Glutamatergic neuron (in vitro differentiated cells): ENCODE measurements at regions not wholly inside any gene's neighbourhood (a gene's known extent, or its start where the extent isn't known, plus 50 kb on each side); places are given as distances from the start of the nearest gene placed in this dataset.

Experiments
- DNase-seq: peaks from one replicate; pipeline ENCODE4 v3.0.0; 2022
- H3K27ac Mint-ChIP-seq: one replicate; pipeline ENCODE4 v1.8.0; 2020; ENCODE audit warnings: mild to moderate bottlenecking, mixed read lengths, inconsistent platforms; ENCODE audit not compliant: unreplicated experiment
- H3K27me3 Mint-ChIP-seq: one replicate; pipeline ENCODE4 v1.8.0; 2020; ENCODE audit warnings: mild to moderate bottlenecking, moderate library complexity, mixed read lengths, inconsistent platforms; ENCODE audit not compliant: unreplicated experiment
- H3K36me3 Mint-ChIP-seq: one replicate; pipeline ENCODE4 v1.8.0; 2020; ENCODE audit warnings: mild to moderate bottlenecking, mixed read lengths, inconsistent platforms; ENCODE audit not compliant: unreplicated experiment
- H3K4me1 Mint-ChIP-seq: one replicate; pipeline ENCODE4 v1.8.0; 2020; ENCODE audit warnings: mild to moderate bottlenecking, low read depth, mixed read lengths, inconsistent platforms; ENCODE audit not compliant: unreplicated experiment
- H3K4me3 Mint-ChIP-seq: one replicate; pipeline ENCODE4 v1.8.0; 2020; ENCODE audit warnings: mild to moderate bottlenecking, mixed read lengths, inconsistent platforms; ENCODE audit not compliant: unreplicated experiment
- H3K9me3 Mint-ChIP-seq: one replicate; pipeline ENCODE4 v1.8.0; 2020; ENCODE audit warnings: mild to moderate bottlenecking, moderate library complexity, mixed read lengths, inconsistent platforms; ENCODE audit not compliant: unreplicated experiment
- TF ChIP-seq, protein P1 (sequence below): fragments of 200-600 bp; sonication (generic); IDR thresholded peaks from one replicate; pipeline ENCODE4 v1.5.0; 2021; ENCODE audit not compliant: partially characterized antibody, unreplicated experiment

DNA sequence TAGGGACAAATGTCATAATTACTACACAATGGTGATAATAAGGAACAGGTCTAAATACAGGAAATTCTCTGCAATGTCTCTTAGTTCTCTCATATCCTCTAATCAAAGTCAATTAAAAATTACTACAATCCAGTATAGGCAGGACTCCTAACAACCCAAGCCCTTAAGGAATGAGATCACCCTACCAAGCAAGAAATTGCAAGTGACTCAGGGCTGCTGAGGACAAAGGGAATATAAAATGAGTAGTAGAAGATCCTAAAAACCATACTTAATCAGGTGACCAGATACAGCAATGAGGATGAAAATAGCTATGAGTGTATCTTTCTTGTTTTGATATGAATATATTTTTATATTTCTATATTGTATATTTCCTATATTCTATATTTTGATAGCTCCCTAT, 250.0 kb upstream of the DCC start:
- DNase-seq: no peak
- no peak overlapping the region for H3K4me3 Mint-ChIP-seq
- H3K27ac Mint-ChIP-seq: no peak overlapping the region
- TF ChIP-seq, protein P1, sequence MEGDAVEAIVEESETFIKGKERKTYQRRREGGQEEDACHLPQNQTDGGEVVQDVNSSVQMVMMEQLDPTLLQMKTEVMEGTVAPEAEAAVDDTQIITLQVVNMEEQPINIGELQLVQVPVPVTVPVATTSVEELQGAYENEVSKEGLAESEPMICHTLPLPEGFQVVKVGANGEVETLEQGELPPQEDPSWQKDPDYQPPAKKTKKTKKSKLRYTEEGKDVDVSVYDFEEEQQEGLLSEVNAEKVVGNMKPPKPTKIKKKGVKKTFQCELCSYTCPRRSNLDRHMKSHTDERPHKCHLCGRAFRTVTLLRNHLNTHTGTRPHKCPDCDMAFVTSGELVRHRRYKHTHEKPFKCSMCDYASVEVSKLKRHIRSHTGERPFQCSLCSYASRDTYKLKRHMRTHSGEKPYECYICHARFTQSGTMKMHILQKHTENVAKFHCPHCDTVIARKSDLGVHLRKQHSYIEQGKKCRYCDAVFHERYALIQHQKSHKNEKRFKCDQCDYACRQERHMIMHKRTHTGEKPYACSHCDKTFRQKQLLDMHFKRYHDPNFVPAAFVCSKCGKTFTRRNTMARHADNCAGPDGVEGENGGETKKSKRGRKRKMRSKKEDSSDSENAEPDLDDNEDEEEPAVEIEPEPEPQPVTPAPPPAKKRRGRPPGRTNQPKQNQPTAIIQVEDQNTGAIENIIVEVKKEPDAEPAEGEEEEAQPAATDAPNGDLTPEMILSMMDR: no peak
- no peaks in the 10 kb centered on the region for H3K4me1 Mint-ChIP-seq
- no peaks in the 10 kb centered on the region for H3K36me3 Mint-ChIP-seq
- no peaks in the 10 kb centered on the region for H3K27me3 Mint-ChIP-seq
- no peaks in the 10 kb centered on the region for H3K9me3 Mint-ChIP-seq

GRCh38 chr18:52093171-52093570, 246.8 kb upstream of the DCC start:
- Mint-ChIP-seq H3K4me3 (no peak overlapping the region), H3K27me3 (no peaks in the 10 kb centered on the region), H3K9me3 (no peaks in the 10 kb centered on the region), H3K27ac (no peak overlapping the region), H3K36me3 (no peaks in the 10 kb centered on the region), H3K4me1 (no peaks in the 10 kb centered on the region)
- DNase-seq: no peak
- TF ChIP-seq, protein P1: no peak

GRCh38 chr18:52118684-52119083, 221.3 kb upstream of the DCC start:
- DNase-seq: no peak
- Mint-ChIP-seq H3K4me1 (no peaks in the 10 kb centered on the region), H3K9me3 (no peaks in the 10 kb centered on the region), H3K4me3 (no peak overlapping the region), H3K36me3 (no peaks in the 10 kb centered on the region), H3K27me3 (no peaks in the 10 kb centered on the region), H3K27ac (no peak overlapping the region)
- TF ChIP-seq, protein P1: no peak

DNA sequence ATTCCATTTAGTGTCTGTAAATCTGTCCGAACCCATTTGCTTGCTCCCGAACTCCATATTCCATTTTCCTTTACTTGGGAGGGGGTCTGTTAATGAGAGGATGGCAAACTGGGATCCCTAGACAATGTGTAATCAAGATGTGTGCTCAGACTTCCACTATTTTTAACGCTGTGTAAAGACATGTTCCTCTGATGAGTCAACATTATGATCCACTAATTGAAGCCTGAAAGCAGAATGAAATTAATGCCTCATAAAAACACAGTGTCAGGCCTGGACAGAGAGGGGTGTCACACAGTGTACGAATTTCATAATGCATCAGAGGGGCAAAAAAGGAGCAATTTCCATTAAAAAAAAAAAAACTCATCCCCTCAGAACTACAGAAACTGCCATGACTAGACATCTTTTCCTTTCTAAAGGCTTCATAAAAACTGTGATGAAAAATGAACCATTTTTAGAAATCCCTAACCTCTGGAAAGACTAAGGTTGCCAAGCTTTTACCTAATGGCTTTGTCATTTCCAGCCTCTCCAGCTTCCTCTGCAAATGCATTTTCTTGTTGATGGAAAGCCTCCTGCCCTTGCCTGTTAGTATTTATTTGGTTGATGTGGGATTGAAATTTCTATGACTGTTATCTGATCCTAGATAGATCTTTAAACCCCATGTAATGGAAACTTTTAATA, 209.2 kb upstream of the DCC start:
- Mint-ChIP-seq H3K36me3 (peaks cover 5% of the 10 kb centered on the region), H3K4me1 (no peaks in the 10 kb centered on the region), H3K27ac (no peak overlapping the region), H3K27me3 (no peaks in the 10 kb centered on the region), H3K4me3 (no peak overlapping the region), H3K9me3 (no peaks in the 10 kb centered on the region)
- DNase-seq: no peak
- TF ChIP-seq, protein P1: no peak

DNA sequence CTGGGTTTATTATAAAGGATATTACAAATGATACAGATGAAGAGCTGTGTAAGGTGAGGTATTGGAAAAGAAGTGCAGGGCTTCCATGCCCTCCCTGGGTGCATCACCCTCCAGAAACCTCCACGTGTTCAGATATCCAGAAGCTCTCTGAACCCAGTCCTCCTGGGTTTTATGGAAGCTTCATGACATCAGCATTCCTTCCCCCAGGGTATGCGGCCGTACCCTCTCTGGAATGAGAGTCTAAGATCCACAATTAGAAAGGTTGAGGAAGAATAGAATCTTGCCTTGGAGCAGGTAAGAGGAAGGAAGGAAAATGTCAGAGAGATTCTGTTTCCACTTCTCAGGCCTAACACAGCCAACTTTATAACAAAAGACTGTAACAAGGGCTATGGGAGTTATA, 208.2 kb upstream of the DCC start:
- no peaks in the 10 kb centered on the region for H3K9me3 Mint-ChIP-seq
- no peaks in the 10 kb centered on the region for H3K4me1 Mint-ChIP-seq
- H3K4me3 Mint-ChIP-seq: no peak overlapping the region

More for the DNA sequence above, 208.2 kb upstream of the DCC start:
- TF ChIP-seq, protein P1: no peak
- Mint-ChIP-seq H3K36me3 (peaks cover 9% of the 10 kb centered on the region), H3K27ac (no peak overlapping the region), H3K27me3 (no peaks in the 10 kb centered on the region)
- no peak for DNase-seq
